Cardiac septum (tissue), 1 donor: ENCODE measurements at regions not wholly inside any gene's neighbourhood (a gene's known extent, or its start where the extent isn't known, plus 50 kb on each side); places are given as distances from the start of the nearest gene placed in this dataset.
"Not testable (repeated sequence)": the region's sequence is repeated elsewhere in the genome, so short reads cannot be mapped to it uniquely, and the experiment has no call there.

Experiments used
- DNase-seq: peaks from one replicate; pipeline ENCODE4 v3.0.0-alpha.2; 2020; ENCODE audit warnings: low spot score
- intact Hi-C: fragments of 100-400 bp; cut with DNase I; formaldehyde crosslinking; loops from one replicate; pipeline ENCODE4 v1.14.0; 2022
- donor health status: DM: no; HTN: no; CAD: no.

DNA sequence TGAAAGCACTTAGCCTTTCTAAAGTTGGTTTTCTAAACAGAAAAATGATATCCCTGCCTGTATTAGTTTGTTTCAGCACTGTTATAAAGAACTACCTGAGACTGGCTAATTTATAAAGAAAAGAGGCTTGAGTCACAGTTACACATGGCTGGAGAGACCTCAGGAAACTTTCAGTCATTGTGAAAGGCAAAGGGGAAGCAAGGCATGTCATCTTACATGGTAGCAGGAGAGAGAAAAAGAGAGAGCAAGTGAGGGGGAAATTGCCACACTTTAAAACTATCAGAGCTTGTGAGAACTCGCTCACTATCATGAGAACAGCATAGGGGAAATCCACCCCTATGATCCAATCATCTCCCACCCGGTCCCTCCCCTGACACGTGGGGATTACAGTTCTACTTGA is 64.9 kb downstream of the FAM170A start:
- intact Hi-C loops = no loop called here
- DNase-seq = no peak

- intact Hi-C loops = no loop called here
- DNase-seq = no peak
Measured at GRCh38 chr5:119706049-119706448, 76.7 kb downstream of the FAM170A start.

GRCh38 chr5:119708076-119708790 is 78.9 kb downstream of the FAM170A start:
- no peak for DNase-seq
- intact Hi-C loops = no loop called here

GRCh38 chr5:119721775-119722174 is 92.4 kb downstream of the FAM170A start:
- intact Hi-C loops = no loop called here
- no peak for DNase-seq

GRCh38 chr5:119725291-119725690 is 95.9 kb downstream of the FAM170A start:
- intact Hi-C loops, DNase-seq: not testable (repeated sequence)

GRCh38 chr5:119726544-119726943 is 97.2 kb downstream of the FAM170A start:
- intact Hi-C loops = no loop called here
- DNase-seq = no peak

DNA sequence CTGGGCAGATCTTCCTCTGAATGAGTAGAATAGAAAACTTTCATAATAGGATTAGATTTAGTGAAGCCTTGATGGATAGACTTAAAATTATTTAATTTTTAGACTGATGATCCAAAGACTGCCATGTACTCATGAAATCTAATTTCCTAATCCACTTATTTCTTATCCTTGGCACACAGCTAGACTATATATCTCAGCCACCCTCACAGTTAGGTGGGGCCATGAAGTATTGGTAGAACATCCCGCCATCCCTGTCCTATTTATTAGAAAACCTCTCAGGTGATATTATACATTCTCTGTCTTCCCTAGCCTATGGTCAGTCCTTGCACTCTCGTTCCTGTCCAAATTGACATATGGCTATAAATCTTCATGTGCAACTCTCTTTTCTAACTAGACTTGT is 110.9 kb downstream of the FAM170A start:
- intact Hi-C loops = no loop called here
- no peak for DNase-seq

- intact Hi-C loops = no loop called here
- DNase-seq = no peak
Measured at GRCh38 chr5:119741691-119742090, 112.3 kb downstream of the FAM170A start.

DNA sequence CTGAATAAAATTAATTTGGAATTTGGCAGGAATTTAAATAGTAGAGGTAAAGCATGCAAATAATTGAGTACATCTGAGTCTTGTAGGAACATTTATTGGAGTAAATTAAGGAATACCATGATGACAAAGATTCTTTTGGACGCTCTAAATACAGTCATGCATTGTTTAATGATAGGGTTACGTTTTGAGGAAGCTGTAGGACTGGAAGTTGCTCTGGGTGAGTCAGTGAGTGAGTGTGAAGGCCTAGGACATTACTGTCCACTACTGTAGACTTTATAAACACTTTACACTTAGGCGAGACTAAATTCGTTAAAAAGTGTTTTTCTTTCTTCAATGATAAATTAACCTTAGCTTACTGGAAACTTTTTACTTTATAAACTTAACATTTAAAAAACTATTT is 113.0 kb downstream of the FAM170A start:
- no peak for DNase-seq
- intact Hi-C loops = no loop called here

- intact Hi-C loops = no loop called here
- DNase-seq = no peak
Measured at GRCh38 chr5:119743927-119744326, 114.6 kb downstream of the FAM170A start.

GRCh38 chr5:119745976-119746375 is 116.6 kb downstream of the FAM170A start:
- intact Hi-C loops = no loop called here
- no peak for DNase-seq

DNA sequence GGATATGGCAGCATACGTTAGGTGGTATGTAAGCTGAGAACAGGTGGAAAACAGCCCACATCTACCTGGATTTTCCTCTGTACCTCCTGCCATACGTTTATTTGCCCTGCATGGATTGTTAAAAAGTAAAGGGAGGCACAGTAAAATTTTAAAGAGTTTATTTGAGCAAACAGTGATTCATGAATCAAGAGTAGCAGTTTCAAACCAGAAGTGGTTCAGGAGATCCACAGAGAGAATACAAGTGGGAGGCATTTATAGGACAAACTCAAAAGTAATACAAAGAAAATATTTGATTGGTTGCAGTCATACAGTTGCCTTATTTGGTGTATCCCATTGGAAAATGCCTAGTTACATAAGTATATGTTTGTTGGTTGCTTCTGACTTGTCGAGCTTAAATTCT is 117.6 kb downstream of the FAM170A start:
- intact Hi-C loops = no loop called here

DNA sequence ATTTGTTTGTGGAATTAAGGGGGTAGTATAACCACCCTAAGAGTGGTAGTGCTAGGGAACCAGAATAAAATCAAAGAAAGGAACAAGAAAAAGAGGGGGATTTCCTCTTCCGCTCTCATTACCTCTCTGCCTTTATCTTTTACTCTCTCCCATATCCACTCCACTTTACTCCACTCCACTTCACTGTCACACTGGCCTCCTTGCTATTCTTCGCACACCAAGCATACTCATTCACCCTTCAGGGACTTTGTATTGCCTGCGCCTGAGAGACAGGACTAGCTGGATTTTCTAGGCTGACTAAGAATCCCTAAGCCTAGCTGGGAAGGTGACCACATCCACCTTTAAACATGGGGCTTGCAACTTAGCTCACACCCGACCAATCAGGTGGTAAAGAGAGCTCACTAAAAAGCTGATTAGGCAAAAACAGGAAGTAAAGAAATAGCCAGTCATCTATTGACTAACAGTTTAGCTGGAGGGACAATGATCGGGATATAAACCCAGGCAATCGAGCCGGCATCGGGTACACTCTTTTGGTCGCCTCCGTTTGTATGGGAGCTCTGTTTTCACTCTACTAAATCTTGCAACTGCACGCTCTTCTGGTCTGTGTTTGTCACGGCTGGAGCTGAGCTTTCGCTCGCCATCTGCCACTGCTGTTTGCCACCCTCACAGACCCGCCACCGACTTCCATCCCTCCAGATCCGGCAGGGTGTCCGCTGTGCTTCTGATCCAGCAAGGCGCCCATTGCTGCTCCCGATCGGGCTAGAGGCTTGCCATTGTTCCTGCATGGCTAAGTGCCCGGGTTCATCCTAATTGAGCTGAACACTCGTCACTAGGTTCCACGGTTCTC is 121.8 kb downstream of the FAM170A start:
- no peak for DNase-seq
- intact Hi-C loops = no loop called here

More for the DNA sequence above, 117.6 kb downstream of the FAM170A start:
- DNase-seq = no peak

DNA sequence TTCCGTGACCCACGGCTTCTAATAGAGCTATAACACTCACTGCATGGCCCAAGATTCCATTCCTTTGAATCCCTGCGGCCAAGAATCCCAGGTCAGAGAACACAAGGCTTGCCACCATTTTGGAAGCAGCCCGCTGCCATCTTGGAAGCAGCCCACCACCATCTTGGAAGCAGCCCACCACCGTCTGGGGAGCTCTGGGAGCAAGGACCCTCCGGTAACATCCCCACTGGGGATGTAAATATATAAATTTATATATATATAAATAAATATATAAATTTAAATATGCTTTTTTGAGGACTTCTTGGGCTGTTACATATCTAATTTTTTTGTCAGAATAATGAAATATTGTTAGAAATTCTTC is 122.4 kb downstream of the FAM170A start:
- DNase-seq = no peak
- intact Hi-C loops = no loop called here

GRCh38 chr5:119752921-119753886 is 123.8 kb downstream of the FAM170A start:
- no peak for DNase-seq
- intact Hi-C loops = no loop called here

GRCh38 chr5:119754825-119755224 is 125.5 kb downstream of the FAM170A start:
- DNase-seq, intact Hi-C loops: not testable (repeated sequence)

- DNase-seq = no peak
- intact Hi-C loops = no loop called here
Measured at GRCh38 chr5:119757276-119757675, 127.9 kb downstream of the FAM170A start.

DNA sequence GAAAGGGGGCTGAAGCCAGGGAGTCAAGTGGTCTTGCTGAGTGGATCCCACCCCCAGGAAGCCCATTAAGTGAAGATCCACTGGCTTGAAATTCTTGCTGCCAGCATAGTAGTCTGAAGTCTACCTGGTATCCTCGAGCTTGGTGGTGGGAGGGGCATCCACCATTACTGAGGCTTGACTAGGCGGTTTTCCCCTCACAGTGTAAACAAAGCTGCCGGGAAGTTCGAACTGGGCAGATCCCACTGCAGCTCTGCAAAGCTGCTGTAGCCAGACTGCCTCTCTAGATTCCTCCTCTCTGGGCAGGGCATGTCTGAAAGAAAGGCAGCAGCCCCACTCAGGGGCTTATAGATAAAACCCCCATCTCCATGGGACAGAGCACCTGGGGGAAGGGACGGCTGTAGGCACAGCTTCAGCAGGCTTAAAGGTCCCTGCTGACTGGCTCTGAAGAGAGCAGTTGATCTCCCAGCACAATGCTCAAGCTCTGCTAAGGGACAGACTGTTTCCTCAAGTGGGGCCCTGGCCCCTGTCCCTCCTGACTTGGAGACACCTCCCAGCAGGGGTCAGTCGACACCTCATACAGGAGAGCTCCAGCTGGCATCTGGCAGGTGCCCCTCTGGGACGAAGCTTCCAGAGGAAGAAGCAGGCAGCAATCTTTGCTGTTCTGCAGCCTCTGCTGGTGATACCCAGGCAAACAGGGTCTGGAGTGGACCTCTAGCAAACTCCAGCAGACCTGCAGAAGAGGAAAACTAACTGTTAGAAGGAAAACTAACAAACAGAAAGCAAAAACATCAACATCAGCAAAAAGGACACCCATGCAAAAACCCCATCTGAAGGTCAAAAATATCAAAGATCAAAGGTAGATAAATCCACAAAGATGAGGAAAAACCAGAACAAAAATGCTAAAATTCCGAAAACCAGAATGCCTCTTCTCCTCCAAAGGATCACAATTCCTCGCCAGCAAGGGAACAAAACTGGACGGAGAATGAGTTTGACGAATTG is 140.6 kb downstream of the FAM170A start:
- intact Hi-C loops, DNase-seq: not testable (repeated sequence)

- intact Hi-C loops, DNase-seq: not testable (repeated sequence)
Measured at GRCh38 chr5:119780145-119780544, 150.8 kb downstream of the FAM170A start.
